HCT116 (cell line): ENCODE measurements at regions not wholly inside any gene's neighbourhood (a gene's known extent, or its start where the extent isn't known, plus 50 kb on each side); places are given as distances from the start of the nearest gene placed in this dataset.

ENCODE experiments used
- ATAC-seq: fragments of 200-7000 bp; cut with Tn5 transposase; 2 replicates; pipeline ENCODE4 v1.9.1; 2020; ENCODE audit warnings: mild to moderate bottlenecking, moderate library complexity
- BruUV-seq: library from RNA; stranded (reverse); fragments of 400-500 nt; replicated peaks from 2 replicates; lab custom pipeline; 2021; lab: Mats Ljungman, UMichigan
- CTCF ChIA-PET: fragments of 300-600 bp; sonication (Branson Sonifier 250); formaldehyde crosslinking; loops from one replicate; lab custom pipeline; 2021; ENCODE audit warnings: antibody characterized with exemption; lab: Charles Lee
- POLR2A ChIA-PET: fragments of 300-600, 350-600 bp; sonication (Branson Sonifier 250); formaldehyde crosslinking; loops from one replicate; lab custom pipeline; 2021; ENCODE audit warnings: antibody characterized with exemption; lab: Charles Lee
- RAD21 ChIA-PET, 2 experiments: fragments of 300-600 bp; sonication (Branson Sonifier 250); formaldehyde crosslinking; loops; one replicate each; lab custom pipeline; 2023; ENCODE audit warnings: low total read pairs in 2 of 2; ENCODE audit not compliant: uncharacterized antibody in 2 of 2, unreplicated experiment in 2 of 2, low non-redundant PET in 1 of 2; lab: Charles Lee
- DNase-seq: peaks from one replicate; pipeline ENCODE4 v3.0.0-alpha.2; 2010; ENCODE audit warnings: low read depth, low spot score
- H2AFZ ChIP-seq: fragments of 200-600 bp; shearing (Covaris generic), sonication (generic); 2 replicates; pipeline ENCODE4 v1.6.1; 2017; ENCODE audit warnings: low read depth, mixed run types, mixed read lengths, antibody characterized with exemption, low read length; ENCODE audit not compliant: poor library complexity, severe bottlenecking
- H3K27ac ChIP-seq: 2 replicates; pipeline ENCODE4 v1.5.1; 2012; ENCODE audit warnings: low read depth, low read length
- H3K27me3 ChIP-seq: fragments of 200-600 bp; sonication (generic); 2 replicates; pipeline ENCODE4 v1.6.1; 2016; ENCODE audit warnings: mixed run types, low read length, mixed read lengths; ENCODE audit not compliant: insufficient read depth
- H3K36me3 ChIP-seq, 2 experiments: fragments of 200-500 bp in 1 of 2; fragments of 200-600 bp in 1 of 2; sonication (Bioruptor generic) in 1 of 2; sonication (generic) in 1 of 2; 2 replicates each; pipeline versions ENCODE4 v1.5.1 to v1.6.1; 2014 to 2016; ENCODE audit warnings: low read length in 2 of 2, inconsistent platforms in 1 of 2, mixed read lengths in 1 of 2, mixed run types in 1 of 2; ENCODE audit not compliant: insufficient read depth in 2 of 2, control insufficient read depth in 1 of 2
- H3K4me1 ChIP-seq, 2 experiments: fragments of 200-600 bp in 1 of 2; sonication (generic) in 1 of 2; 2 replicates each; pipeline versions ENCODE4 v1.5.1 to v1.6.1; 2012 to 2017; ENCODE audit warnings: low read length in 2 of 2, inconsistent platforms in 1 of 2, mild to moderate bottlenecking in 1 of 2, mixed read lengths in 1 of 2, mixed run types in 1 of 2, moderate library complexity in 1 of 2; ENCODE audit not compliant: insufficient read depth in 2 of 2, control insufficient read depth in 1 of 2
- H3K4me2 ChIP-seq: fragments of 200-600 bp; sonication (generic); 2 replicates; pipeline ENCODE4 v1.6.1; 2017; ENCODE audit warnings: mixed run types, low read length, mixed read lengths
- H3K4me3 ChIP-seq, 2 experiments: fragments of 200-600 bp in 1 of 2; sonication (generic) in 1 of 2; replicated peaks in 1 of 2; 2 replicates each; pipeline ENCODE4 v1.5.1; 2011 to 2016; ENCODE audit warnings: low read length in 2 of 2, control low read depth in 1 of 2, low read depth in 1 of 2, mild to moderate bottlenecking in 1 of 2, mixed read lengths in 1 of 2, mixed run types in 1 of 2
- H3K79me2 ChIP-seq: fragments of 200-600 bp; sonication (generic); 2 replicates; pipeline ENCODE4 v1.6.1; 2017; ENCODE audit warnings: mild to moderate bottlenecking, mixed run types, low read length, moderate library complexity, mixed read lengths; ENCODE audit not compliant: insufficient read depth
- H3K9ac ChIP-seq: fragments of 200-600 bp; sonication (generic); 2 replicates; pipeline ENCODE4 v1.6.1; 2016; ENCODE audit warnings: low read length, mixed read lengths
- H3K9me2 ChIP-seq: fragments of 200-600 bp; sonication (generic), shearing (Covaris generic); 2 replicates; pipeline ENCODE4 v1.6.1; 2017; ENCODE audit warnings: mixed run types, mild to moderate bottlenecking, moderate library complexity; ENCODE audit not compliant: insufficient read depth
- H3K9me3 ChIP-seq, 2 experiments: fragments of 200-500 bp in 1 of 2; fragments of 200-600 bp in 1 of 2; sonication (Bioruptor generic) in 1 of 2; sonication (generic) in 1 of 2; 2 replicates each; pipeline ENCODE4 v1.6.1; 2014 to 2017; ENCODE audit warnings: low read length in 2 of 2, mixed read lengths in 2 of 2, inconsistent platforms in 1 of 2, low read depth in 1 of 2, mild to moderate bottlenecking in 1 of 2, mixed run types in 1 of 2, moderate library complexity in 1 of 2; ENCODE audit not compliant: control insufficient read depth in 1 of 2, insufficient read depth in 1 of 2
- H4K20me1 ChIP-seq: fragments of 200-600 bp; sonication (generic), shearing (Covaris generic); 2 replicates; pipeline ENCODE4 v1.6.1; 2017; ENCODE audit warnings: mixed run types, mild to moderate bottlenecking, moderate library complexity; ENCODE audit not compliant: insufficient read depth
- REST ChIP-seq: IDR thresholded peaks from 2 replicates; pipeline ENCODE4 v1.6.1; 2012; ENCODE audit warnings: low read depth
- SIN3A ChIP-seq: IDR thresholded peaks from 2 replicates; pipeline ENCODE4 v1.6.1; 2012; ENCODE audit warnings: low read depth
- SP1 ChIP-seq: IDR thresholded peaks from 2 replicates; pipeline ENCODE4 v1.6.1; 2012; ENCODE audit warnings: low read depth
- SRF ChIP-seq: IDR thresholded peaks from 2 replicates; pipeline ENCODE4 v1.6.1; 2012; ENCODE audit warnings: low read depth
- ZBTB33 ChIP-seq: IDR thresholded peaks from 2 replicates; pipeline ENCODE4 v1.6.1; 2011; ENCODE audit warnings: mild to moderate bottlenecking, low read length, moderate library complexity; ENCODE audit not compliant: insufficient replicate concordance; ENCODE audit errors: extremely low read depth
- intact Hi-C: fragments of 100-400 bp; cut with micrococcal nuclease; formaldehyde crosslinking; loops from 2 replicates; pipeline ENCODE4 v1.10.0; 2022

GRCh38 chr17:51563961-51564360, 303.6 kb downstream of the UTP18 start:
- Histone ChIP-seq H2AFZ (no peak overlapping the region), H3K9ac (no peak overlapping the region), H3K36me3 (no peaks in the 10 kb centered on the region), H4K20me1 (no peaks in the 10 kb centered on the region), H3K27me3 (peaks cover 83% of the 10 kb centered on the region), H3K9me3 (no peaks in the 10 kb centered on the region), H3K4me1 (no peaks in the 10 kb centered on the region), H3K9me2 (no peaks in the 10 kb centered on the region), H3K4me2 (no peak overlapping the region), H3K27ac (no peak overlapping the region), H3K4me3 (no peak overlapping the region), H3K79me2 (no peaks in the 10 kb centered on the region)
- POLR2A ChIA-PET: no interaction called here
- no TSS peak for BruUV-seq
- CTCF ChIA-PET: no interaction called here
- no peak for DNase-seq
- intact Hi-C loops: no loop called here
- no peak for ATAC-seq
- TF ChIP-seq REST (0 out of 2 replicates have a peak, but pooled peaks have one; percentile 5), SIN3A (no peak)
- RAD21 ChIA-PET: no interaction called here

- Histone ChIP-seq H3K9me2 (no peaks in the 10 kb centered on the region), H3K36me3 (no peaks in the 10 kb centered on the region), H2AFZ (no peak overlapping the region), H3K9me3 (no peaks in the 10 kb centered on the region), H3K79me2 (no peaks in the 10 kb centered on the region), H3K9ac (no peak overlapping the region), H3K4me1 (no peaks in the 10 kb centered on the region), H4K20me1 (no peaks in the 10 kb centered on the region), H3K27me3 (peaks cover 51% of the 10 kb centered on the region), H3K4me2 (no peak overlapping the region), H3K27ac (no peak overlapping the region), H3K4me3 (no peak overlapping the region)
- POLR2A ChIA-PET: no interaction called here
- TF ChIP-seq SP1: no peak
- TF ChIP-seq SRF: no peak
- no peak for TF ChIP-seq ZBTB33
- ATAC-seq (no peak), DNase-seq (no peak)
- RAD21 ChIA-PET: no interaction called here
- CTCF ChIA-PET: interaction anchor here (0.7 kb wide), 1 partner anchor 245 kb away, joined by 3 read pairs; no protein-coding TSS in a partner anchor
- intact Hi-C loops: no loop called here
- BruUV-seq: no TSS peak
Observed at GRCh38 chr17:51572115-51572514, 311.8 kb downstream of the UTP18 start.
